Bronchial epithelial cell (primary cell): ENCODE measurements at regions not wholly inside any gene's neighbourhood (a gene's known extent, or its start where the extent isn't known, plus 50 kb on each side); places are given as distances from the start of the nearest gene placed in this dataset.

Experiments used
- DNase-seq: peaks from one replicate; pipeline ENCODE4 v3.0.0-alpha.2; 2010; ENCODE audit warnings: low read depth
- FAIRE-seq: peaks from 2 replicates; lab custom pipeline; 2011; peaks lifted over from hg19 to GRCh38; lab: Jason Lieb, UNC
- H3K27me3 ChIP-seq: 2 replicates; pipeline ENCODE4 v1.5.1; 2011; ENCODE audit warnings: low read length; ENCODE audit not compliant: control insufficient read depth, insufficient read depth
- H3K36me3 ChIP-seq: 2 replicates; pipeline ENCODE4 v1.5.1; 2011; ENCODE audit warnings: low read length; ENCODE audit not compliant: control insufficient read depth, insufficient read depth
- H3K4me3 ChIP-seq: 2 replicates; pipeline ENCODE4 v1.5.1; 2011; ENCODE audit warnings: mild to moderate bottlenecking, low read depth, low read length, control low read depth
- CTCF ChIP-seq: IDR thresholded peaks from 2 replicates; pipeline ENCODE4 v1.5.1; 2011; ENCODE audit warnings: mild to moderate bottlenecking, moderate library complexity, low read length, control low read depth, inconsistent platforms; ENCODE audit not compliant: insufficient read depth, severe bottlenecking

GRCh38 chr5:145104106-145104505 lies 731.0 kb downstream of the PRELID2 start:
- no peak for TF ChIP-seq CTCF
- FAIRE-seq, result no peak
- H3K36me3 ChIP-seq, result no peaks in the 10 kb centered on the region
- no peak overlapping the region for H3K4me3 ChIP-seq
- no peaks in the 10 kb centered on the region for H3K27me3 ChIP-seq
- no peak for DNase-seq

- FAIRE-seq, result no peak
- no peaks in the 10 kb centered on the region for H3K36me3 ChIP-seq
- peak; percentile 1 for DNase-seq
- peak; percentile 23 for TF ChIP-seq CTCF
- no peaks in the 10 kb centered on the region for H3K27me3 ChIP-seq
- H3K4me3 ChIP-seq, result no peak overlapping the region
Measured at GRCh38 chr5:145101246-145101645, 733.9 kb downstream of the PRELID2 start.

- H3K4me3 ChIP-seq, result no peak overlapping the region
- no peak for DNase-seq
- no peaks in the 10 kb centered on the region for H3K27me3 ChIP-seq
- TF ChIP-seq CTCF, result no peak
- no peak for FAIRE-seq
- H3K36me3 ChIP-seq, result no peaks in the 10 kb centered on the region
Measured at GRCh38 chr5:145090115-145090514, 745.0 kb downstream of the PRELID2 start.

GRCh38 chr5:145084834-145085233 lies 750.3 kb downstream of the PRELID2 start:
- H3K36me3 ChIP-seq, result no peaks in the 10 kb centered on the region
- no peak for DNase-seq
- no peak for FAIRE-seq
- no peaks in the 10 kb centered on the region for H3K27me3 ChIP-seq
- TF ChIP-seq CTCF, result no peak
- no peak overlapping the region for H3K4me3 ChIP-seq

GRCh38 chr5:145077028-145077427 lies 758.1 kb downstream of the PRELID2 start:
- Histone ChIP-seq H3K4me3 (no peak overlapping the region), H3K27me3 (no peaks in the 10 kb centered on the region), H3K36me3 (no peaks in the 10 kb centered on the region)
- DNase-seq (no peak), FAIRE-seq (no peak)
- no peak for TF ChIP-seq CTCF

GRCh38 chr5:145076040-145076439 lies 759.1 kb downstream of the PRELID2 start:
- no peak for FAIRE-seq
- no peaks in the 10 kb centered on the region for H3K27me3 ChIP-seq
- no peak for DNase-seq
- no peaks in the 10 kb centered on the region for H3K36me3 ChIP-seq
- H3K4me3 ChIP-seq, result no peak overlapping the region
- no peak for TF ChIP-seq CTCF
